ENCODE measurements at regions not wholly inside any gene's neighbourhood (a gene's known extent, or its start where the extent isn't known, plus 50 kb on each side); places are given as distances from the start of the nearest gene placed in this dataset.

DNA sequence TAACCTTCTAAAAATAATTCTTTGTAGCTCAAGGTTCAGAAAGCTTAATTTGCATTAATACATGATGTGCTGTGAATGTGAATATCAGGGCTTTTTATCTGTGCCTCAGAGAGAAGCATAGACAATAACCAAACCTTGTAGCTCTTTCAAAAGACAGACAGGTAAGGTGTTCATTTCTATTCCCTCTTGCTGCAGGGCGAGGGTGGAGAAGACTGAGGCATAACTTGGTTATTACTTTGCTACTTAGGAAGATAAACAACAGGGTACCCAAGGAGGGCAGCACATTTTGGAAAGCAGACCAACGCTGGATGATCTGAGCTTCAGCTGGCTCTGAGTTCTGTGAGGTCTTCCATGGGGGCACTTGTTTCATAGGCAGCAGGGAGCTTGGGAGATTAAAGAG, 408.6 kb upstream of the RARB start (continued):
- no peak for TF ChIP-seq SIN3A (conservative IDR thresholded peaks at IDR 0.05 in 1 of 2, IDR thresholded peaks at IDR 0.05 in 1 of 2; ENCODE audit: low read depth in 1 of 2, low read length in 2 of 2)
- no peak for TF ChIP-seq HDAC6 (IDR thresholded peaks at IDR 0.05; ENCODE audit: low read depth, low read length)
- no peak for TF ChIP-seq SP1 (IDR thresholded peaks at IDR 0.05; ENCODE audit: low read depth, low read length)
- no peak for TF ChIP-seq FOSL1 (IDR thresholded peaks at IDR 0.05; ENCODE audit: insufficient read depth, low read depth, low read length)
- TF ChIP-seq CHD2 (IDR thresholded peaks at IDR 0.05; ENCODE audit: low read length) = no peak
- TF ChIP-seq KDM4A (IDR thresholded peaks at IDR 0.05; ENCODE audit: low read depth, low read length, severe bottlenecking) = no peak

Data from H1 (cell line).